T-helper 1 cell (primary cell): ENCODE measurements at regions not wholly inside any gene's neighbourhood (a gene's known extent, or its start where the extent isn't known, plus 50 kb on each side); places are given as distances from the start of the nearest gene placed in this dataset.
"Not testable (repeated sequence)": the region's sequence is repeated elsewhere in the genome, so short reads cannot be mapped to it uniquely, and the experiment has no call there.

Experiments used
- DNase-seq, 5 donors: peaks; one replicate each; pipeline ENCODE4 v3.0.0-alpha.2; 2012 to 2020

DNA sequence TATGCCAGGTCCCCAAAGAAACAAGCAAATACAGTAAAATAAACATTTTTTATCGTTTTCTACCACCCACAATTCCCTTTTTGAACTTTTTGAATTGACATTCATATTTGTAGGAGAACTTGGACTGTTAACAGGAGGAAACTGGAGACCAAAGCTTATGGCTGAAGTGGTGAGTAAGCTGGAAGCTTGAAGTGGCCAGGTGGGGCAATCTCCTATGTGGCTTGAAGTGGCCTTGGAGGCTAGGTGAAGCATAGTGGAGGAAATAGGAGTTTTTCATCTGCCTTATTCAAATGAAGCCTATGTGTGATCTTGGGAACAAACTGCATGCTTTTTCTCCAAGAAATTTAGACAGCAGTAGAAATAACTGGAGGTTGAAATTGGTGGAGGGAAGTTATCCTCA lies 962.9 kb upstream of the FANCL start:
- no peak for DNase-seq

GRCh38 chr2:59196491-59196890 lies 955.4 kb upstream of the FANCL start:
- DNase-seq: no peak

GRCh38 chr2:59195851-59196250 lies 954.7 kb upstream of the FANCL start:
- no peak for DNase-seq

DNA sequence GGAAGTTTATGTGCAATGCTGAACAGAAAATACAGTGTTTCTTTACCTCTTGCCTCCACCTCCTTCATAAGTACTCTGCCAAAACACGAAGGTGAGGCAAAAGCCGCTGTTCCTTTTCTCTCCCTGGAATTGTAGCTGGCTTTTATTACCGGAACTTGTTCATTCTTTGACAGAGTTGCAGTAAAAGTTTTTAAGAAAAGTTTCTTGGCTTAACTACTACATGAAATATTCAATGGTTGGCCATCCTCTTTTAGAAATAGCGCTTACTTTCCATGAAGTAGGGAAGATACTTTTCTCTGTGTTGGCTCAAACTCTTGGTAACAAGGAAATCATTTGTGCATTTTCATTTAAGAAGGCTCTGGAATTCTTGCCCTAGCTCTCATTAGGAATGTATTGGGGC lies 950.7 kb upstream of the FANCL start:
- no peak for DNase-seq

- no peak for DNase-seq
Observed at GRCh38 chr2:59190518-59190917, 949.4 kb upstream of the FANCL start.

DNA sequence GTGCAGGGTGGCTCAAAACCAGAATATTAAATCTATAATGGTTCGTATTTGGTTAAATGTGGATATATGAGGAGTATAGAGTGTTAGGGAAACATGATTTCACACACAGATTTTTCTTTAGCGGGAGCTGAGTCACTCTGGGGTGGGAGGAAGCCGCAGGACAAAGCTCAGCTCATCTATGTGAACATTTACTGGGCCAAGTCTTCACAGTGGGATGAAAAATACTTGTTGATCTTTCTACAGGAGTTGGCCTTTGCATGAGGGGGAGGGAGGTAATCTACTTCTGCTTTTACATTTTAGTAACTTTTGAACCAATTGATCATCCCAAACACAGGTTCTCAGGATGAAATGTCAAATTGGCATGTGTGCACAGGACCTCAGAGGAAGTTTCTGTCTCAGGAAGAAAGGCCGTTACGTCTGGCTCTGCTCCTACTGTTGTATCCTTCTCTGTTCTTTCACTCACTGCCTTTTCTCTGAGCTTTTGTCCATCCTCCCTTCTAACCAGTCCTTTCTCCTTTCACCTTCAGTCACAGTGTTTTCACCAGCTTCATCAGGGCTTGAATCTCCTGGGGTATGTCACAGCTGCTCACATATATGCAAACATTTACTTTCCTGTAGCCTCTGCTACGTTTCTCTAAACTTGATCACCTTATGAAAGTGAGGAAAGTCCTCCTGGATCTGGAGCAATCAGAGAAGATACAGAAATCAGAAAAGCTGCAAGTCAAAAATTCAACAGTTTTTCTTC lies 943.3 kb upstream of the FANCL start:
- no peak for DNase-seq

GRCh38 chr2:59183070-59183469 lies 941.9 kb upstream of the FANCL start:
- DNase-seq: no peak

DNA sequence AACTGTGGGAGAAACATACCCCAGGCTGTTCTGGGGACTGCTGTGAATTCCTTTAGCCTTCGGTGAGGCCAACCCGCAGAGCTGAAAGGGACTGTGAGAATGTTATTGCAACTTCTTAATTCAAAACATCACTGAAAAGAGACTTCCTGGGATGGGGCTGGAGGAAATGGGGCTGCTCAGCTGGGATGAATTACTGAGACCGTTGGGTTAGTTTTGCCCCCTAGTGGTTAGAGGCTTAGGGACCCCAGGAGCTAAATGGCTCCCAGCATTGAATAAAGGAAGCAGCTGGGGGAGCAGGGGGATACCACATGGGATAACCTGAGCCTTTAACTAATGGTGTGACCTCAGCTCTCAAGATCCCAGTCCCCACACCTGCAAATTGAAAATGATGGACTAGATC lies 941.1 kb upstream of the FANCL start:
- DNase-seq: no peak

GRCh38 chr2:59181347-59181746 lies 940.2 kb upstream of the FANCL start:
- DNase-seq: no peak

DNA sequence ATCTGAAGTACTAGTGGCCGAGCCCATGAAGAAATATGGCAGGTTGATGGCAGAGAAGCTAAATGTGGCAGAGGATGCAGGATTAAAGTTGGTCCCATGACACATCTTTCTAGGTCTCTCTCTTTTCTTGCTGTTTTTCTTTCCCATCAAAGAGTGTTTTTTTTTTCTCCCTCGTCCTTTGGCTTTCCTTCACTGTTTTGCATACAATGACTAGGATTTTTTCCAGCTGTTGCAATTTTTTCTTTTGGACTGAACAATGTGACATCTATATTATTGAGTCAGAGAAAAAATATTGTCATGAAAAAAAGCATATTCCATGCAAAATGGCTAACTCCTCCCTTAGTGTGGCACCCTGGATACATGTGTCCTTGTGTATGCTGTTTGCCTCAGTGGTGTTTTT lies 939.5 kb upstream of the FANCL start:
- no peak for DNase-seq

- no peak for DNase-seq
Observed at GRCh38 chr2:59180111-59180510, 939.0 kb upstream of the FANCL start.

GRCh38 chr2:59177748-59178147 lies 936.6 kb upstream of the FANCL start:
- DNase-seq: no peak

GRCh38 chr2:59176737-59177136 lies 935.6 kb upstream of the FANCL start:
- no peak for DNase-seq

DNA sequence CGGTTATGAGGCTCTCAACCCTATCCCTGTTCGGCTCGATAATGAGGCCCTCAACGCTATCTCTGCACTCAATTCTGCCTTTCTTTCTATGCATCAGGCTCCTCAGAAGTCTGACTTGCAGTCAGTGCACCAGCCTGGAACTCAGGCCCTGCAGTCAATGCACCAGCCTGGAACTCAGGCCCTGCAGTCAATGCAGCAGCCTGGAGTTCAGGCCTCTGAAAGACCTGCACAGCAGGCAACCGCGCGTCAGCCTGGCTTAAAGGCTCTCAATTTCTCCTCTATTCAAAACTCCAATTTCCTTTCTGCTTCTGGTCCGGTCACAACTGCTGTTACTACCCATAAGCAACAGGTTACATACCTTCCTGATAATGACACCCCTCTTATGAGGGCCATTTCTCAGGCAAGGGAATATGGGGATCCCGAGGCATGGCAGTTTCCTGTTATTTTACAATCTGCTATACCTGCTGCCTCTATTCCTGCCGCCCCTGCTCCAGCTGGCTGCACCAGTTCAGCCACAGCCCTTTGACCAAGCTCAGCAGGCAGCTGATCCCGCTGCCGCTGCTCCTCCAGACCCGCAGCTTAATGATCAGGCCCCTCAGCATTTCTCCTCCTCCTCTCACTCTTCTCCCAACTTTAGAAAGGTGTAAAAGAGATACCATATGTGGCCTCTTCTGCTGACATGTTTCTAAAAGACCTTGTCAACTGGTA lies 933.6 kb upstream of the FANCL start:
- no peak for DNase-seq

GRCh38 chr2:59173325-59173724 lies 932.2 kb upstream of the FANCL start:
- DNase-seq: no peak

- no peak for DNase-seq
Observed at GRCh38 chr2:59171019-59171418, 929.9 kb upstream of the FANCL start.

DNA sequence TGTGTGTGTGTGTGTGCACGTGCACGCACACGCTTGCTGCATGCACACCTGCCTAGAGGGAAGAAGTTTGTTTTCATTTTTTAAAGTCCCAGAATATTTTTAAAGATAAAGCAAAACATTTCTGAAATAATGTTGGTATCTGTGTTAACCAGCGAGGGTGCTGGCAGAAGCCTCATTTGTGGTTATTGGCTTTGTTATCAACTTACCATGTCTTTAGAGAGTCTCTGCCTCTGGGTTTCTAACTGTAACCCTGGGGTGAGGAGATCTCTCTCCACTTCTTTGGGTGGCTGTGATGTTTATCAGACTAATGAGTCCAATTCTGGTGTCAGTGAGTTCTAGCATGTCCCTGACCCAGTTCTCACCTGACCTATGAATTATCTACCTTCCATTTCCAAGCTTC lies 927.6 kb upstream of the FANCL start:
- DNase-seq: no peak

GRCh38 chr2:59167514-59167913 lies 926.4 kb upstream of the FANCL start:
- DNase-seq: no peak

DNA sequence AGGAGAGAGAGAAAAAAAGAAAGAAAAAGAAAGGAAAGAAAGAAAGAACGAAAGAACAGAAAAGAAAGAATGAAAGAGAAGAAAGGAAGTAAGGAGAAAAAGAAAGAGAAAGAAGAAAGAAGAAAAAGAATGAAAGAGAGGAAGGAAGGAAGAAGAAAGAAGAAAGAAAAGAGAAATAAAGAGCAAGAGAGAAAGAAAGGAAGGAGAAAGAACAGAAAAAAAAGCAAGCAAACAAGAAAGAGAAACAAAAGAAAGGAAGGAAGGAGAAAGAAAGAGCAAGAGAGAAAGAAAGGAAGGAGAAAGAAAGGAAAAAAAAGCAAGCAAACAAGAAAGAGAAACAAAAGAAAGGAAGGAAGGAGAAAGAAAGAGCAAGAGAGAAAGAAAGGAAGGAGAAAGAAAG lies 916.8 kb upstream of the FANCL start:
- DNase-seq: not testable (repeated sequence)

DNA sequence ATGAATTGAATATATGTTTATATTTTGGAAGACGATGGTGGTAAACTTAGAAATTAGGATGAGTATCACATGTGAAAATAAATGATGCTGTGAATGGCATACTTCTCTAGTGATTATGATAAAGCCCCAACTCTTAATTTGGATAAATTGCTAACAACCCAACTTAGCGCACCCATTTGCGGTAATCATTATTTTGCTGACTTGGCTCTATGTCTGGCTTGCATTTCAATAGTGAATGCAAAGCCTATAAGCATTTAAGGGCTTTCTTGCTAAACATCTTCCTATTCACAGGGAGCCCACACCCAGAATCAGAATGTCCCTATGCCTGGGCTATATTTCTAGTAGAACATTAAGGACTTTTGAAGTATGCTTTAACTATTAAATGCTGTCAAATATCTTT lies 910.7 kb upstream of the FANCL start:
- DNase-seq: no peak

DNA sequence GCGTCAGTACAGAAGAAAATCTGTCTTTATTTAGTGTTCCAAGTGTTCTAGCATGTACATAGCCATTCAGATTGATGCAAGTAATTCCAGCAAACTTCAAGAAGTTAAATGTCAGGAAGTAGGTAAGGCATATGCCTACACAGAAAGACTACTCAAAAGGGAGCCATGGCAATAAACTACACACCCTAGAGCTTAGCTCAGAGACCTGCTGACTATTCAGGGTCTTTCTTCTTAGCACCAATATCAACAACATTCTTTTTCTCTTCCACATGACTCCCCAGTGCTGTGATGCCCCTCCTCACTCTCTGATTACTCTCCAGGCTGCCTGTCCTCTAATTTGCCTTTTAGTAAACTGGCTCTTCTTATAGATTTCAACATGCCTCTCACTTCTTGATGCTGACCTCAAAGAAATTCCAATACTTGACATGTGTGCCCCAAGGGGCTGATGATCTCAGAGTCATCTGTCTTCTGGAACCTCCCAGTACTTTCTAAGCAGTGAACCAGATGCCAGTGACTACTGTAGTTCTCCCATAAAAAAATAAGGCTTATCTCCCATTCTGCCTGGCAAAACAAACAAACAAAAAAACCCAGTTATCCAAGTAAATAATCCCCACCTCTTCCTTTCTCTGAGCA lies 909.2 kb upstream of the FANCL start:
- DNase-seq: no peak

GRCh38 chr2:59149271-59149670 lies 908.1 kb upstream of the FANCL start:
- DNase-seq: no peak

GRCh38 chr2:59112258-59112657 lies 871.1 kb upstream of the FANCL start:
- no peak for DNase-seq

DNA sequence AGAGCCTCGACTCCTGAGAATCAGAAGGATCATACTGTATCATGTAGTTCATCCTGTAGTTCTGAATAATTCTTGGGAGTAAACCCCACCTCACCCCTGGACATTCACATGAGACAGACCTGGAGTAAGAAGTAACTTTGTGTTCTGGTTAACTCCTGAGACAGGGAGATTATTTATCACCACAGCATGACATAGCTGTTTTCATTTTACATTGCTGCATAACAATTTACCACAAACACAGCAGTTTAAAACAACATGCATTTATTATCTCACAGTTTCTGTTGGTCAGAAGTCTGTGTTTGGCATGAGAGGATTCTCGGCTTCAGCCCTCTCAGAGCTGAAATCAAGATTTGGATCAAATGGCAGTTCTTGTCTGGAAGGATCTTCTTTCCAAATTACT lies 855.8 kb upstream of the FANCL start:
- no peak for DNase-seq
